DMS 273 treated with DMSO at 0.1 percent for 48 hours (cell line): ENCODE measurements at regions not wholly inside any gene's neighbourhood (a gene's known extent, or its start where the extent isn't known, plus 50 kb on each side); places are given as distances from the start of the nearest gene placed in this dataset.

ENCODE experiments used
- DNase-seq: peaks from one replicate; lab custom pipeline; 2025; lab: John Stamatoyannopoulos, UW

DNA sequence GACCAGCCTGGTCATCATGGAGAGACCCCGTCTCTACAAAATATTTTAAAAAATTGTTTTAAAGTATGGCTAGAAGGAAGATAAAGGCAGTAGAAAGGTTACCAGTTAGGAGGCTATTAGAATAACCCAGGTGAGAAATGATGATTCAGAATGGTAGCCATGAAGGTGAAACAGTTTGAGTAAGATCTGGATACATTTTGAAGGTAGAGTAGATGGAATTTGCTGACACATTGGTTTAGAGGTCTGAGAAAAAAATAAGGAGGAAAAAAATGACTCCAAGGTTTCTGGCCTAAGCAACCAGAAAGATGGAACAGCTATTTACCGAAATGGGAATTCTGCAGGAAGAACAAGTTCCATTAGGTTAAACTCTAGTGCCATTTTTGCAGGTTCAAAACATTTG lies 167.9 kb upstream of the TAB2 start:
- DNase-seq = no peak

DNA sequence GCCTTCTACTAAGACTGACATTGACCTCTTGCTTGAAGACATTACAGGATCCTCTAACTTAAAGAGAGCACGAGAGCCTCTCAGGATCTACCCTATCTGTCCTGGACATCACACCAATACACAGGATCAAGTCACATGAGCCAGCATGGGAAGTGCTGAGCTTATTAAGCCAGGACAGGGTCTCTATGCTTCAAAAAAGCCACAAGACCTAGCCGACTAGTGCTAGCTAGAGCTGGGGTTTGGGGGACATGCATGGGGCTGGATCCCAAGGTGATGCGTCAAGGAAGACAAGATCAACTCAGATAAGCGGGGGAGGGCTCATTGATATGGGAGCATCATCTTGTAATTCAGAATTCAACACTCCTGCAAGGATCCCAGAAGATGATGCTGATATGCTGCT lies 167.2 kb upstream of the TAB2 start:
- no peak for DNase-seq

DNA sequence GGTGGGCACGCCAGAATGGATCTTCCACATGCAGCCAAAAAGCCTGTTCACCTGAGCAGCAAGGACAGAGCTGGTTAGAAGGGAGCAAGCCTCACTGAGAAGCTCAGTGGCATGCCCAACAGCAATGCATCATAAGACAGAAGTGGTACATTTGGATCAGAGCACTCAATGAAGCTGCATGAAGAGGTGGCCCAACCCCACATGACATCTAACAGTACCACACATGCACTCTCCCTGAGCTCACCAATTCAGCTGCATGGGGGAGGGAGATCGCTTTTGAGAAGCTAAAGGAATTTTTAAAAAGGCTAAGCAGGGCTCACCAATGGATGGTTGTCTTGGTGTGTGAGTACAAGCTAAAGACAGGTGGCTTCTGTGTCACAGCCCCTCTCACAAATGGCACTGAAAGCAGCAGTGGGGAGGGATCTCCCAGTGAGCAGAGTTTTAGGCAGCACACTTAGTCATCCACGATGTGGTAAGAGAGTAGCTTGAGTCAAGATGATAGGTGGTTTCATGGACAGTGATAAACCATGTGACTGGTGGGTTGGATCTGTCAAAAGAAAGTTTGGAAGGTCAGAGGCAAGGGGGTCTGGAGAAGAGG lies 166.6 kb upstream of the TAB2 start:
- no peak for DNase-seq

DNA sequence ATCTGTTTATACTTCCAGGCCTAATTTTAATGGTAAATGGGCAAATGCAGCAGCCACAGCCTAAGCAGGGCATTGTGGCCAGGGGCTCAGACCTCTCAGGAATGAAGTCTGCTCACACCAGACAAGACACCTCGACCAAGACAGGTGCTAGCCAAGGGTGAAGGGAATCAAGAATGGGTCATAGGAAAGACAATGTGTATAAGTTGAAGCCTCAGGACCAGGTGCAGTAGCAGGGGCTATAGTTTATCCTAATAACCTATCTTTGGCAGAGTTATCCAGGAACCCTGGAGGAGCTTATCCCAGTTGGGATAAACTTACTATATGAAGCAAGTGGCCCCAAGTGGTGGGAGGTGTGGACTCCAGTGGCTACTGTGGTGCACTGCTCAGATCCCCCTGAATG lies 165.0 kb upstream of the TAB2 start:
- DNase-seq = no peak

DNA sequence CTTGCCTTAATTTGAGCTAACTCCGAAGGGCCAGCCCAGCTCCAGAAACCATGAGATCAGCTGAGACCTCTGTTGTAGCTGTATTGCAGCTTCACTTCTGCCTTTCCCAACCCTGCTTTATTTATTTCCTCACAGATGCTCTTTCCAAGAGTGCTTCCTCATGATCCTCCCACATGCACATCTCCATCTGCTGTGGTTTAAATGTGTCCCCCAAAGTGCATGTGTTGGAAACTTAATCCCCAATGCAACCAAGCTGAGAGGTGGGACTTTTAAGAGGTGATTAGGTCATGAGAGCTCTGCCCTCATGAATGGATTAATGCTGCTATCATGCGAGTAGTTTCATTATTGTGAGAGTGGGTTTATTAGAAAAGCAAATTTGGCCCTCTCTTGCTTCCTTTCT lies 164.4 kb upstream of the TAB2 start:
- DNase-seq = peak; percentile 50

DNA sequence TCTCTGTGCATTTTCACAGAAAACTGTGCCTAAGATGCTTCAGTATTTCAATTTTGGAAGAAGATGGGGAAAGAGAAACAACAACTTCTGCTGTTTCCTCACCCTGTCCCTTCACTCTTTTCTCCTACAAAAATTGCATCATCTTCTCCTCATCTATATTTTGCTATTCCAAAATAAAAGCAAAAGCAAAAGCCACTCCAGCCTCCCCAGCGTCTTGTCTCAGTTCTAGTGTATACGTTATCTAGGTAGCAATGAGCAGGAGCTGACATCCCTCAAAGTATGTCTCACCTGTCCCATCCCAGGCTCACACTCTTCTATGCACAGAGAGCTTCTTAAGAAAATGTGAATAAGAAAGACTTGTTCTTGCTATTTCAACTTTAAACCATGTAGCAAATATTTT lies 163.8 kb upstream of the TAB2 start:
- DNase-seq = no peak

DNA sequence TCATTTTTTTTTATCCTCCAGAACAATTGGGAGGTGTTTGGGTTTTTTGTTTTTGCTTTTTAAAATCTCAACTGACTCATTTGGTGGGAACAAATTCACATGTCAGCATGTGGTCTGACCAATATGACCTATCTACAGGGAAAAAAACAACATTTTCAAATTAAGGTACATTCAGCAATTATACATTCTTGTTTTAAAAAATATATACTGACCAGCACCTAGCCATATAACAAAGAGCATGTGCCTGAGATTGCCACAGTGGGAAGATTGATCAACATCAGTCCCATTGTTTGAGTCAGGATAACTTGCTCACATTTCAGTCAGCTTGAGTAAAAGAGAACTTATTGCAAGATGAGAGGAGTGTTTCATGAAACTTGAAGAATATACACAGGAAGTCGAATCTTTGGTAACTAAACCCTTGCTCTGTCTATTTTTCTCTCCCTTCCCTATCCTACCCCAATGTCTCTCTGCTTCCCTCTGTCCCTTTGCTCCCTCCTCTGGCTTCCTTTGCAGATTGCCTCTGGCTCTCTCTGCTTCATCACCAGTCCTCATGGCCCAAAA lies 163.2 kb upstream of the TAB2 start:
- DNase-seq = no peak

DNA sequence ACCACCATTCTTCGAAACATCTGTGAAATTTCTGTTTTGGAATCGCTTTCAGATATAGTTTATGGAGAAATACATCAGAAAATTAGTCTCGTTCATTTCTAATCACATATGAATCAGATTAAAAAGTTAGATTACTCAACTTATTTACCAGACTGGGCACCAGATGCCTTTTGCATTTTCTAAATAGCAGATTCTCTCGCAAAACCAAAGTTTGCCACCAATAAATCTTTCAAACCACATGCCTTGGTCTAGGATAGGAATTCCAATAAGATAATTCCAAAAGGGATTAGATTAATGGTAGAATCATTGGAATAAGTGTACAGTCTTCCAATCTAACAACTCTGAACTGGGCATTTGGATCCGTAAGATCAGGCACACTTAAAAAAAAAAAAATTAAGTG lies 160.4 kb upstream of the TAB2 start:
- DNase-seq = no peak

DNA sequence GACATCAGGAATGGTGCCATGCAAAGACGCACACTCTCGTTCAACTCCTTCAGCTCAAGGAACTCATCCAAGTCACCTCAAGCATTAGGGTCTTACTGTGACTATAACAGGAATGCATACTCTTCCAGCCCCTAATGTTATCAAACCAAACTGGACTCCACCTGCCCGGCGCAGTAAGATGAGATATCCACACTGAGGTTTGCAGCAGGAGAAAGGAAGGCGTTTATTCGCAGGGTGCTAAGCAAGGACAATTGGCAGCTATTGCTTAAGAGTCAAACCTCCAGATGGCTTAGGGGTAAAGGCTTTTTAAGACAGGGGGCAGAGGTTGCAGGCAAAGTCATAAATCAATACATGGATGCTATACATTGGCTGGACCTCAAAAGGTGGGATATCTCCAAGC lies 159.4 kb upstream of the TAB2 start:
- DNase-seq = no peak

DNA sequence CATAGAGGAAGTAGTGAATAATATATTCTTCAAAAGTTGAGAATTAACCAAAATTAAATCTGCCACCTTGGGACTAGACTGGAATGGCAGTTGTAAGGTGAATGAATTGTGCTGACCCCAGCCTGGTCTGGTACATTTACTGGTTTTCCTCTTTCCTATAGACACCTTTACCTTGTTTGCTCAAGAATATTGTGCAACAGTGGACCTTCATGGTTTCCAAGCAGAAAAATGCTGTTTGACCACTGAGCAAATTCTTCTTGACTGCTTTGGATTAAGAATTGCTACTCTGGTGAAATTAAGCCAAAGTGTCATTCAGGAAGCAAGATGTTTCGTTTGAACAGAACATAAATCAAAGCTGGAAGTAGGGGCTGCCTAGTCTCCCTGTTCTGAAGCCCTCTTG lies 156.6 kb upstream of the TAB2 start:
- DNase-seq = no peak

DNA sequence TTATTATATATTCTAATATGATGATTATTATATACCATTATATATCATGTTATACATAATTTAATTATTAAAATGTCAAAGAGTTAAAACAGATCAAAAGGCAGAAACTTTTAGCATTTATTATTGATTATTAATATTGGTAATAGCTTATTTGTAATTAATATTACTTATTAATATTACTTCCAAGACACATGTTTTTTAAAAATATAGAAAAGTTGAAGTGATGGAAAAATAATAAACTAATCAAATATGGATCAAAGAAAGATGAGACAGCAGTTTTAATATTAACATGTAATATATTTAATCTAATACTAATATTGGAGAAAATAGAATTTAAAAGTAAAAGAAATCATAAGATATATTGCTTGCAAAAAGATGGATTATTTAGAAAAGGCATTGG lies 154.6 kb upstream of the TAB2 start:
- no peak for DNase-seq

DNA sequence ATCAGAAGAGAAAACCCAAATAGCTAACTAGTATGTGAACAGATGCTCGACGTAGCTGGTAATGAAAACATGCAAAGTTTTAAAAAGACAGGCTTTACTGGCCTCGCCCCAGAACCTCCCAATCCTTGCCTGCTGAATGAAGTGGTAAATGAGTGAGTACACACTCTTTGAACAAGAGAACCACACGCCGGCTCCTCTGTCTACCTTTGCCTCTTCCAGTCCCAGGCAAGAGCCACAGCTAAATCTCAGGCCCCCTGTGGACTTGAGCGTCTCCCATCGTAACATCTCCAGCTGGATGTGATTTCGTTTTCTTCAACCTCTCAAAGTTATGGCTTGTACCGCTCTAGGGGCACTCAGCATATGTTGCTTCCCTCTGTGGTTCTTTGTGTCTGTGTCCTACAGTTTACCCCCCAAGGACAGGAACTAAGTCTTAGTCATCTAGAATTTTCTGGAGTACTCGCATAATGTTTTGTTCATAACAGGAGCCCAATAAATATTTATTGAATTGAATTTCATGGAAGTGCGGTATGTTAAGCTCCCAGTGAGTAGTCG lies 153.2 kb upstream of the TAB2 start:
- DNase-seq = no peak

DNA sequence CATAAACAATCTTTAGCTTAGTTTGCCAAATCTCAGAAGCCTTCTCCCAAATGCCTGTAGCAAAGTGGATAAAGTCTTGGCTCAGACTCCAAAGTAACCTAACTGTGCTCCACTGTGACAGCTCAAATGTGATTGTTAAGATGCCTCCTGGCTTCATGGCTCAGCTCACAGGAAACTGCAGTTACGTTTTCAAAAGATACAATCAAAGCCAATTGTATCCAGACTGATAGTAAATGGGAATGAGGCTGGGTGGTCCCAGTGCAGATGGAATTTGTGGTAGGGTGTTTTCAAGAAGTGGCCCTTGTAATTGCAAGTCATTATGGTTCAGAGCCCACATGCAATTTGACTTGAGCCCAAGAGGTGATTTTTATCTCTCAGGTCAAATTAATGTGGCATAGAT lies 151.2 kb upstream of the TAB2 start:
- DNase-seq = peak; percentile 43

DNA sequence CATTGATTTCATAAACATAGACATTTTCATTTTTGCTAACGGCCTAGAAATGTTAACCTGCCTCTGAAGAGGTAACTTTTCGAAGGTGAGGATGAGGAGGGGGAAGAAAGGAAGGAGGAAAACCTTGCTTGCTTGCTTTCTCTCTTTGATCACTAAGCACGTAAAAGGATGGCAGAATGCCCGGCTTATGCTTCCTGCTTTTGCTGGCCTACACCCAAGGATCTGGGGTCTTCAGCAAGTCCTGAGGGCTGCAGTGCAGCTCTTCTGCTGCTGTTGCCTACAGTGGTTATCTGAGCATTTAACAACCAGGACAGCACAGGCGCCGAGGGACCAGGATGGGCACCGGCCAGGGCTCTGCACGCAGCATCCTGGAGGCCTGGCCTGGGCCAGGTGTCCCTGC lies 150.8 kb upstream of the TAB2 start:
- peak; percentile 29 for DNase-seq

DNA sequence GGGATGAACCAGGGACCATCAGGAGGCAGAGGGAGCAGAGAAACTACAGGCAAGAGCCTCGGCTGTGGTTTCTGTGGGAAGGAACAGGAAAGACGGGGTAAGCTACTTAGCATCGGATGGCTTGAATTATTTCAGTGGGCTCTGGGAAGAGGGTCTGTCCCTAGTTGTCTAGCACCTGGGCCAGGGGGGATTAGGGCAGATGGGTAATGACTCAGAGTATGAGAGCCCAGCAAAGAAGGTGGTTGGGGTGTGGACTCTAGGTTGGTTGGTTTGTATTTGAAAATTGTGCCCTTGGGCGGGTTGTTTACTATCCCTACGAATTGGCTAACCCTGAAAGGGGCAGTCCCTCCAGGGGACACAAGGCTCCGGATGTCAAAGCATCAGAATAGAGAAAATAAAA lies 148.5 kb upstream of the TAB2 start:
- DNase-seq = no peak

DNA sequence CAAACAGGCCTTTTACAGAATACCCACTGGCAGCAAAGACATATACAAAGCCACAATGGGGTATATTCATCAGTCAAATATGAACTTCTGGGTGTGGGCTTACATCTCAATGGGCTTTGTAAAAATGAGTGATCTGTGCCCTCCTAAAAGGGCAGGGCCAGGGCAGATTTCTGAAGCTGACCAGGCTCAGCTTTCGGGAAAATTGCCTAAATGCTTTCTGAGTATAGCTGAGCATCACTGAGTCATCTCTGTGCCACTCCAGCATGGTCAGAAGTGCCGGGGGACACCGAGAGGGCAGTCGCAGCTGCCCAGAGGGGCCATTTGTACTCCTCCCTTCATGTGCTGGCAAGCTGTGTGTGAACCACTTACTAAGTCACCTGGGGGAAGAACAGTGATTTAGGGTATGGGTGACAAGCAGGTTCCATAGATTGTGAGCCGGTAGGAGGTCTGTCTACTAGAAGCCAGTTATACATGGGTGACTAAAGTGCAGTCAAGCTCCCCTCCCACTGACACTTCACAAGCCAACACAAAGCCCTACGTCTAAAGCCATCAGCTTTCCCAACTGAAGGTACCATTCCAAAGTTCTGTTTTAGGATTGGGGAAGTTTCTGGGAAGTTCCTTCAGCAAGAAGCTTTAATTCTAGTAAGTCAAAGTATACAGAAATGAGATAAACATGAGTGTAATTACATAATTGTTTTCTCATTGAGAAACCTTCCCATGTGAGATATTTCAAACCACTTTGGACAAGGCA lies 147.6 kb upstream of the TAB2 start:
- DNase-seq = no peak

DNA sequence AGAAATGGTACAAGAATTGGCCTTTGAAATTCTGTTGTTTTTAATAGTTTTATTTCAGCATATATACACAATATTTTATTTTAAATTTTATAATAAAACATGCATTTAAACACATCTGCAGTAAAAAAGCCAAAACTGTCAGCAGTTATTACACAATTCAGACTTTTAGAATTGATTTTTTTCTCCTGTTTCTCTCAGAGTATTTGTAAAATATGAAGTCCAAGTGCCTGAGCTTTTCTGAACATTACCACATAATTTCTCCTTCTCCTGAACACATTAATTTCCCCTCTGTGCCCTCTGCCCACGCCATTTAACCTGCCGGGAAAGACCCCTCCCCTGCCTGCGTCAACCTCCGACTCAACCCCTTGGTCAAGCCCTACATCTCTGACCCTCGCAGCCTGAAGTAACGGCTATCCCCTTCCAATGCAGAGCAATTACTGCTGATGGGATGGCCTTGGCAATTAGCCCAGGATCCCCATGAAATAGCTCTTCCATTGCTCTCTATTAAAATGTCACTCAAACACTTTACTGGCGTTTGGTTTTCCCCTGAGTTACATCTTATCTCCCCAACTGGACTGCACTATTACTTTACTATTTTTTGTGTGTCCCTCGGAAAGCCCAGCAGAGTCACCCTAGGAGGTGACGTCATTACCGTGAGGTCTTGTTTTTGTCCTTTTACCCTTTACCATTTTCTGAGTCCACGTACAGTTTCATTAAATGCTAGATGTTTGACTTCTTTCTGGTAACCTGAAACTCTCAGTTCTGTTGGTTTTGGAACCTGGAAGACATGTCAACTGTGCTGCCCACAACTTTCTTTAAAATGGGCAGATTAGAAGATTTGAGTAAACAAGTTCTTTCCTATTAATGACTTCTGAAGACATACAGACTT lies 146.7 kb upstream of the TAB2 start:
- DNase-seq = peak; percentile 1

DNA sequence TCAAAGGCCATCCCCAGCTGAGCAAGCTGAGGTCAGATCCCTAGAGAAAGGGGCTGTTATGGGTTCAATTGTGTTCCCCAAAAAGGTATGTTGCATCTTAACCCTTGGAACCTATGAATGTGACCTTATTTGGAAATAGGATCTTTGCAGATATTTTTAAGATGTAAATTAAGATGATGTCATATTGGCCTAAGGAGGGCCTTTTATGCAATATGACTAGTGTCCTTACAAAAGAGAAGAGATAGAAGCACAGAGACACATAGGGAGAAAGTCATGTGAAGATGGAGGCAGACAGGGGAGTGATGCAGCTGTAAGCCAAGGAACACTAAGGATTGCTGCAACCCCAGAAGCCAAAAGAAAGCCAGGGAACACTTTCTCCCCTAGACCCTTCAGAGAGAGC lies 144.3 kb upstream of the TAB2 start:
- DNase-seq = no peak

DNA sequence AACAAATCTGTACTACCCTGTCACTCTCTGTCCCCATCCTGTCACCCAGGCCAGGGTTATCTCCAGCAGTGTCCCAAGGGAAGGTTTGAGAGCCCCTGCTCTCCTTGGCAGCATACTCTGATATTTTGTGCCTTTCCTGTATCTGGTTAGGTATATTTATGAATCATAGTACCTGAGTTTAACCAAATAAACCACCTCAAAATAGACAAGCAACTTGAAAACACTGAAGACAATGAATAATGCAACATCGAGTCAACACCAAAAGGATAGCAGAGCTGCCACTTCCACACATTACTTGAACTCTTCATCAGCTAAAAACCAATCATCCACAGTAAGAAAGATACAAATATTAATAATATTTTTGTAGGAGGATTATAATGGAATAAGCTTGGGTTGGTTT lies 142.6 kb upstream of the TAB2 start:
- no peak for DNase-seq

DNA sequence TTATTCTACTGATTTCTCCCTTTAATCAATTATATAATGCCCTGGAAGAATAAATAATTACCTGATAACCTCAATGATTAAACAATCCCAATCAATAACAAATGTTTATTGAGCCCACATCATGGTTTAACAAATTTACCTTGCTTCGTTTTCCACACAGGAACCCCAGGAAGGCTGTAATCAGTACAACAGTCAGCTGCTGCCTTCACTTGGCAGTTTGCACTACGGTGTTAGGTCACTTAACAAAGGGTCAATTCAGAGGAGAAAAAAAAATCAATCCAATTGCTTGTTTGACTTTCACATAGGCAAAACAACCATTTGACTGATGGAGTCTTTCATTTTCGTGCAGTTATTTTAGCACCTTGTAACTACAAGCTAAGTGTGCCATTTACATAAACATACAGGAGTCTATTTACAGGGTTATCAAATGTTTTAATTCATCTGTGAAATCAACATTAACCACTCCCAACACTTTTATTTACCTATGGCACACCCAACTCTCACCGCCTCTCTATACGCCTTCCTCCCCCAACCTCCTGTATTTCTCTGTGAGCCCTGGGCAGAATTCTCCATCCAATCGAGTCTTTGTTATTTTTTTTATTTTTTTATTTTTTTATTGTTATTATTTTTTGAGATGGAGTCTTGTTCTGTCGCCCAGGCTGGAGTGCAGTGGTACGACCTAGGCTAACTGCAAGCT lies 140.4 kb upstream of the TAB2 start:
- no peak for DNase-seq

DNA sequence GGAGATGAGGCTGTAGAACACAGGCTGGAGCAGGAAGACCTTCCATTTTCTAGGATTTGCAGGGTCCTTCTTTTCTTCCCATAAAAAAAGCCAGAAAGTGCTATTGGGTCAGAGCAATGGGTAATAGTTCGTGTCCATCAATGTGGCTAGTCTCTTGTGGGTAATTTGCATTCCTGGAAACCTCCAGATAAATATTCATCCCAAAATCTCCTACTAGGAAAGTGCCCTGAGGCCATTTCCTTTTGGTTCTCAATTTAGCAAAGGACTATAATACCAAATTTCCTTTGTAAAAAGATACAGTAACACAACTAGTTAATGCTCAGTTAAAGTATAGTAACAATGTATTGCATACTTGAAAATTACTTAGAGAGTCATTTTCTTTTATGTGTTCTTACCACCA lies 138.1 kb upstream of the TAB2 start:
- DNase-seq = no peak

DNA sequence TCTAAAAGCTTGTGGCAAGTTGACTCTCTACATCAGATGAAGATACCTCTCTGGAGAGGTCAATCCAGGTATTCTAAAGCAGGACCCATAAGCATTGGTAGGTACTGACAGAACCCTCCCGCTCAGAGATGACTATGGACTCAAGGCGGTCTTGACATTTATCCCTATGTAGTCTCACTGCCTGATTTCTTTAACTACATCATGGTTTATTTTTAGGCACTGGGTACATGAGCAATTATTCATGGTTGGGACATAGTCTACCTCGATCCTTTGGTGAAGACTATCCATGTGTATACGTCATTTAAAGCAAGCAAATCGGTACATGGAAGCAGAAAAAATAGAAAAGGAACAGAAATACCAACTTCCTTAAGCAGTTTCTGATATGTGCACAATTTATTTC lies 136.2 kb upstream of the TAB2 start:
- no peak for DNase-seq
